C4-2B (cell line): ENCODE measurements at regions not wholly inside any gene's neighbourhood (a gene's known extent, or its start where the extent isn't known, plus 50 kb on each side); places are given as distances from the start of the nearest gene placed in this dataset.

Experiments used
- CTCF ChIP-seq: fragments of 450-650 bp; conservative IDR thresholded peaks from 2 replicates; pipeline ENCODE4 v1.5.1; 2017; ENCODE audit warnings: mild to moderate bottlenecking
- ZFX ChIP-seq: fragments of 450-650 bp; IDR thresholded peaks from 2 replicates; pipeline ENCODE4 v1.6.1; 2017

- TF ChIP-seq CTCF (no peak), ZFX (no peak)
Measured at GRCh38 chr4:11857881-11858280, 429.2 kb upstream of the HS3ST1 start.
